ENCODE measurements at regions not wholly inside any gene's neighbourhood (a gene's known extent, or its start where the extent isn't known, plus 50 kb on each side); places are given as distances from the start of the nearest gene placed in this dataset.
"Not testable (repeated sequence)": the region's sequence is repeated elsewhere in the genome, so short reads cannot be mapped to it uniquely, and the experiment has no call there.

GRCh38 chr3:177494216-177494615 lies 296.9 kb upstream of the TBL1XR1 start:
- Histone ChIP-seq H3K9me3 (replicated peaks in 1 of 3) (no peaks in the 10 kb centered on the region), H3K4me1 (replicated peaks in 1 of 2) (peaks cover 6 to 14% of the 10 kb centered on the region in 2 donors), H3K36me3 (replicated peaks in 1 of 2) (no peaks in the 10 kb centered on the region), H3K27me3 (no peaks in the 10 kb centered on the region), H3K4me3 (no peak overlapping the region), H3K27ac (no peak overlapping the region)
- DNase-seq: no peak
- no peak for TF ChIP-seq CTCF (IDR thresholded peaks at IDR 0.05)
- no peak for TF ChIP-seq POLR2A (IDR thresholded peaks at IDR 0.05)
- 95 to 100% (median 97%) methylated on average over 3 of the region's 3 CpGs for WGBS, 4 donors
- intact Hi-C loops (cut with DNase I): loop anchor here in 1 of 2 donors (5.0 kb wide), 1 partner anchor 272 kb away; no protein-coding TSS in a partner anchor

- DNase-seq: no peak
- no peaks in the 10 kb centered on the region for H3K27me3 ChIP-seq
- peaks cover 6 to 14% of the 10 kb centered on the region in 2 donors for H3K4me1 ChIP-seq (replicated peaks in 1 of 2)
- no peaks in the 10 kb centered on the region for H3K9me3 ChIP-seq (replicated peaks in 1 of 3)
- intact Hi-C loops (cut with DNase I): no loop called here
- no peak for TF ChIP-seq CTCF (IDR thresholded peaks at IDR 0.05)
- no peak for TF ChIP-seq POLR2A (IDR thresholded peaks at IDR 0.05)
- no peak overlapping the region for H3K4me3 ChIP-seq
- H3K36me3 ChIP-seq (replicated peaks in 1 of 2): no peaks in the 10 kb centered on the region
- no peak overlapping the region for H3K27ac ChIP-seq
Measured at GRCh38 chr3:177495566-177495965, 298.3 kb upstream of the TBL1XR1 start.

- H3K4me3 ChIP-seq: no peak overlapping the region
- peaks cover 6 to 7% of the 10 kb centered on the region in 2 donors for H3K4me1 ChIP-seq (replicated peaks in 1 of 2)
- no peaks in the 10 kb centered on the region for H3K27me3 ChIP-seq
- H3K9me3 ChIP-seq (replicated peaks in 1 of 3): no peaks in the 10 kb centered on the region
- WGBS, 4 donors: 43 to 51% (median 46%) methylated on average over 5 of the region's 5 CpGs
- DNase-seq: peak; percentile 45 to 78 (median 64)
- H3K27ac ChIP-seq: no peak overlapping the region
- H3K36me3 ChIP-seq (replicated peaks in 1 of 2): no peaks in the 10 kb centered on the region
- intact Hi-C loops (cut with DNase I): no loop called here
- TF ChIP-seq CTCF (IDR thresholded peaks at IDR 0.05): no peak
- TF ChIP-seq POLR2A (IDR thresholded peaks at IDR 0.05): no peak
Measured at GRCh38 chr3:177498037-177498857, 301.0 kb upstream of the TBL1XR1 start.

GRCh38 chr3:177499039-177499438 lies 301.8 kb upstream of the TBL1XR1 start:
- WGBS, 4 donors: 93 to 100% (median 95%) methylated on average over 2 of the region's 2 CpGs
- H3K27ac ChIP-seq; H3K9me3 ChIP-seq (replicated peaks in 1 of 3); H3K4me3 ChIP-seq; H3K36me3 ChIP-seq (replicated peaks in 1 of 2); H3K4me1 ChIP-seq (replicated peaks in 1 of 2); H3K27me3 ChIP-seq; intact Hi-C loops (cut with DNase I); DNase-seq: not testable (repeated sequence)

Measured in adrenal gland (tissue), 9 donors.